Prostate gland (tissue), 2 donors: ENCODE measurements at regions not wholly inside any gene's neighbourhood (a gene's known extent, or its start where the extent isn't known, plus 50 kb on each side); places are given as distances from the start of the nearest gene placed in this dataset.

Experiments
- DNase-seq: peaks from one replicate; pipeline ENCODE4 v3.0.0-alpha.2; 2019; ENCODE audit warnings: low spot score
- H3K27ac ChIP-seq, 2 donors: fragments of 200-600 bp; sonication (generic); 2 replicates each; pipeline ENCODE4 v1.5.1; 2017 to 2019
- H3K27me3 ChIP-seq: fragments of 200-600 bp; sonication (generic); replicated peaks from 2 replicates; pipeline ENCODE4 v1.5.1; 2019; ENCODE audit not compliant: insufficient read depth
- H3K36me3 ChIP-seq, 2 donors: fragments of 200-600 bp; sonication (generic); 1 replicate in 1 of 2; 2 replicates in 1 of 2; pipeline versions ENCODE4 v1.5.1 to v1.8.1; 2017 to 2019
- H3K4me1 ChIP-seq: fragments of 200-600 bp; sonication (generic); replicated peaks from 2 replicates; pipeline ENCODE4 v1.5.1; 2019
- H3K4me3 ChIP-seq, 2 donors: fragments of 200-600 bp; sonication (generic); 2 replicates each; pipeline ENCODE4 v1.5.1; 2017 to 2019
- H3K9me3 ChIP-seq: fragments of 200-600 bp; sonication (generic); 2 replicates; pipeline ENCODE4 v1.5.1; 2017
- CTCF ChIP-seq, 4 experiments: fragments of 200-600 bp in 2 of 4; fragments of 450-650 bp in 2 of 4; sonication (generic) in 2 of 4; IDR thresholded peaks; 1 replicate in 3 of 4; 2 replicates in 1 of 4; pipeline ENCODE4 v1.5.1; 2016 to 2019; ENCODE audit warnings: antibody characterized with exemption in 4 of 4, mild to moderate bottlenecking in 2 of 4, moderate library complexity in 2 of 4
- POLR2A ChIP-seq: fragments of 450-650 bp; IDR thresholded peaks from one replicate; pipeline ENCODE4 v1.6.1; 2016; ENCODE audit warnings: antibody characterized with exemption, mild to moderate bottlenecking
- POLR2AphosphoS5 ChIP-seq: sonication (generic); formaldehyde crosslinking; IDR thresholded peaks from one replicate; pipeline ENCODE4 v1.6.1; 2017; ENCODE audit warnings: antibody characterized with exemption
- WGBS: methylation state at CpG from one replicate; pipeline ENCODE4 v1.1.5; 2018; 5-methylcytosine and 5-hydroxymethylcytosine counted together
- intact Hi-C: fragments of 100-400 bp; cut with DNase I; formaldehyde crosslinking; loops from one replicate; pipeline ENCODE4 v1.14.2; 2022

GRCh38 chr1:233513431-233513830 lies 100.5 kb upstream of the KCNK1 start:
- H3K27ac ChIP-seq, result no peak overlapping the region
- intact Hi-C loops, result no loop called here
- no peak overlapping the region for H3K4me3 ChIP-seq
- no peak for TF ChIP-seq POLR2A
- no peak for TF ChIP-seq POLR2AphosphoS5
- no peak for TF ChIP-seq CTCF (IDR thresholded peaks at IDR 0.05)
- H3K4me1 ChIP-seq, result no peaks in the 10 kb centered on the region
- no peaks in the 10 kb centered on the region for H3K9me3 ChIP-seq
- H3K27me3 ChIP-seq, result no peaks in the 10 kb centered on the region
- H3K36me3 ChIP-seq, result no peaks in the 10 kb centered on the region
- no peak for DNase-seq

GRCh38 chr1:233514946-233515391 lies 98.9 kb upstream of the KCNK1 start:
- no peak for DNase-seq
- Histone ChIP-seq H3K27me3 (no peaks in the 10 kb centered on the region), H3K4me1 (no peaks in the 10 kb centered on the region), H3K9me3 (no peaks in the 10 kb centered on the region), H3K4me3 (no peak overlapping the region), H3K27ac (no peak overlapping the region), H3K36me3 (no peaks in the 10 kb centered on the region)
- intact Hi-C loops, result no loop called here
- TF ChIP-seq POLR2A (no peak), POLR2AphosphoS5 (no peak), CTCF (IDR thresholded peaks at IDR 0.05) (no peak)
- WGBS, result 95% methylated on average over 20 of the region's 21 CpGs

- Histone ChIP-seq H3K36me3 (no peaks in the 10 kb centered on the region), H3K4me3 (no peak overlapping the region), H3K4me1 (no peaks in the 10 kb centered on the region), H3K9me3 (no peaks in the 10 kb centered on the region), H3K27ac (no peak overlapping the region), H3K27me3 (no peaks in the 10 kb centered on the region)
- intact Hi-C loops, result no loop called here
- DNase-seq, result no peak
- TF ChIP-seq POLR2AphosphoS5 (no peak), POLR2A (no peak), CTCF (IDR thresholded peaks at IDR 0.05) (no peak)
- 89% methylated on average over 7 of the region's 9 CpGs for WGBS
Observed at GRCh38 chr1:233516732-233517131, 97.2 kb upstream of the KCNK1 start.

- H3K4me3 ChIP-seq, result no peak overlapping the region
- intact Hi-C loops, result no loop called here
- H3K36me3 ChIP-seq, result no peaks in the 10 kb centered on the region
- WGBS, result 67% methylated on average over 3 of the region's 3 CpGs
- no peaks in the 10 kb centered on the region for H3K27me3 ChIP-seq
- H3K27ac ChIP-seq, result no peak overlapping the region
- peak in 2 of 4 experiments; percentile 38 to 46 for TF ChIP-seq CTCF (IDR thresholded peaks at IDR 0.05)
- TF ChIP-seq POLR2AphosphoS5, result no peak
- no peaks in the 10 kb centered on the region for H3K9me3 ChIP-seq
- DNase-seq, result no peak
- no peaks in the 10 kb centered on the region for H3K4me1 ChIP-seq
Observed at GRCh38 chr1:233518344-233518743, 95.6 kb upstream of the KCNK1 start.

GRCh38 chr1:233520261-233521191 lies 93.4 kb upstream of the KCNK1 start:
- Histone ChIP-seq H3K4me1 (no peaks in the 10 kb centered on the region), H3K4me3 (no peak overlapping the region), H3K27ac (no peak overlapping the region), H3K9me3 (no peaks in the 10 kb centered on the region), H3K36me3 (no peaks in the 10 kb centered on the region), H3K27me3 (no peaks in the 10 kb centered on the region)
- intact Hi-C loops, result no loop called here
- 66% methylated on average over 8 of the region's 8 CpGs for WGBS
- no peak for DNase-seq
- no peak for TF ChIP-seq CTCF (IDR thresholded peaks at IDR 0.05)
- TF ChIP-seq POLR2AphosphoS5, result no peak
- TF ChIP-seq POLR2A, result no peak
